ENCODE measurements at regions not wholly inside any gene's neighbourhood (a gene's known extent, or its start where the extent isn't known, plus 50 kb on each side); places are given as distances from the start of the nearest gene placed in this dataset.
A peak's percentile ranks its signal among the peaks of the same experiment; 100 is the strongest.

DNA sequence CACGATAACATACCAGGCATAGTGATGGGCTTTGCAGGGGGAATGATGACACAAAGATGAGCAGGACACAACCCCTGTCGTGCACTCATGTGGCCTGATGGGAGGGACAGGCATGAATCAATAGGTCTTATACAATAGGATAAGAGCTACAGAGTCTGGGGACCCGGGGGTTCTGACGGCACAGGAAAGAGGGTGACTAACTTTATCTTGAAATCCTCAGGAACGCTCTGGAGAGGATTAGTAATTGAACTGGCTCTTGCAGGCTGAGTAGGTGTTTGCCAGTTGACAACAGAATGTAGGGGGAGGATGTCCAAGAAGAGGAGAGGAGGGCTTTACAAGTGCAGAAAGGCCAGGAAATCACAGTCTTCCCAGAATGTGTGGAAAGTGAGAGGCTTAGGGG is 219.9 kb upstream of the ECI2 start:
- DNase-seq (ENCODE audit: low spot score in 2 of 2) = no peak
- Histone ChIP-seq H3K27me3 (no peaks in the 10 kb centered on the region), H3K4me3 (no peak overlapping the region), H3K9me3 (no peaks in the 10 kb centered on the region), H3K27ac (no peak overlapping the region), H3K4me1 (peaks cover 0 to 6% of the 10 kb centered on the region in 2 donors), H3K36me3 (no peaks in the 10 kb centered on the region)
- intact Hi-C loops (cut with DNase I; ENCODE audit: low total_unique reads) = no loop called here
- TF ChIP-seq POLR2AphosphoS5 (IDR thresholded peaks at IDR 0.05) (no peak), POLR2A (IDR thresholded peaks at IDR 0.05) (no peak)
- TF ChIP-seq, protein P1, sequence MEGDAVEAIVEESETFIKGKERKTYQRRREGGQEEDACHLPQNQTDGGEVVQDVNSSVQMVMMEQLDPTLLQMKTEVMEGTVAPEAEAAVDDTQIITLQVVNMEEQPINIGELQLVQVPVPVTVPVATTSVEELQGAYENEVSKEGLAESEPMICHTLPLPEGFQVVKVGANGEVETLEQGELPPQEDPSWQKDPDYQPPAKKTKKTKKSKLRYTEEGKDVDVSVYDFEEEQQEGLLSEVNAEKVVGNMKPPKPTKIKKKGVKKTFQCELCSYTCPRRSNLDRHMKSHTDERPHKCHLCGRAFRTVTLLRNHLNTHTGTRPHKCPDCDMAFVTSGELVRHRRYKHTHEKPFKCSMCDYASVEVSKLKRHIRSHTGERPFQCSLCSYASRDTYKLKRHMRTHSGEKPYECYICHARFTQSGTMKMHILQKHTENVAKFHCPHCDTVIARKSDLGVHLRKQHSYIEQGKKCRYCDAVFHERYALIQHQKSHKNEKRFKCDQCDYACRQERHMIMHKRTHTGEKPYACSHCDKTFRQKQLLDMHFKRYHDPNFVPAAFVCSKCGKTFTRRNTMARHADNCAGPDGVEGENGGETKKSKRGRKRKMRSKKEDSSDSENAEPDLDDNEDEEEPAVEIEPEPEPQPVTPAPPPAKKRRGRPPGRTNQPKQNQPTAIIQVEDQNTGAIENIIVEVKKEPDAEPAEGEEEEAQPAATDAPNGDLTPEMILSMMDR (IDR thresholded peaks at IDR 0.05) = no peak

DNA sequence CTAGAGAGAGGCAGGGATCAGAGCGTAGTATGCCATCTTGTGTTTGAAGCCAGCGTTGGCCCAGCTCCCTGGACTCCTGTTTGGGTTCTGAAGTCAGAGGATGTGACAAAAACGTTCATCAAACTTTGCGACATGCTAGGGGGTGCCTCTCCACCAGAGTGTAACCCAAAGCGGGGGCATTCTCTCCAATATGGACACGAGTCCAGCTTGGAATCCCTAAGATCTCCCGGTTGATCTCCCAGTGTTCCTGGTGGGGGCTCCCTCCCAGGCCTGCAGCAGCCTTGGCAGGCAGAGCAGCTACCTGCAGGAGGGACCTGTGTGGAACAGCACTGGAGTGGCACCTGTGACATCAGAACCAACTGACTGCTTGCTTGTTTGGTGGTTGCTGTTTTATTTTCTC is 218.8 kb upstream of the ECI2 start:
- no peaks in the 10 kb centered on the region for H3K36me3 ChIP-seq
- TF ChIP-seq, protein P1 (IDR thresholded peaks at IDR 0.05) = no peak
- no peak for TF ChIP-seq POLR2A (IDR thresholded peaks at IDR 0.05)
- no peak for TF ChIP-seq POLR2AphosphoS5 (IDR thresholded peaks at IDR 0.05)
- H3K4me1 ChIP-seq = peaks cover 0 to 5% of the 10 kb centered on the region in 2 donors
- no peaks in the 10 kb centered on the region for H3K9me3 ChIP-seq
- no peaks in the 10 kb centered on the region for H3K27me3 ChIP-seq
- intact Hi-C loops (cut with DNase I; ENCODE audit: low total_unique reads) = no loop called here
- DNase-seq (ENCODE audit: low spot score in 2 of 2) = no peak
- H3K27ac ChIP-seq = no peak overlapping the region
- no peak overlapping the region for H3K4me3 ChIP-seq

DNA sequence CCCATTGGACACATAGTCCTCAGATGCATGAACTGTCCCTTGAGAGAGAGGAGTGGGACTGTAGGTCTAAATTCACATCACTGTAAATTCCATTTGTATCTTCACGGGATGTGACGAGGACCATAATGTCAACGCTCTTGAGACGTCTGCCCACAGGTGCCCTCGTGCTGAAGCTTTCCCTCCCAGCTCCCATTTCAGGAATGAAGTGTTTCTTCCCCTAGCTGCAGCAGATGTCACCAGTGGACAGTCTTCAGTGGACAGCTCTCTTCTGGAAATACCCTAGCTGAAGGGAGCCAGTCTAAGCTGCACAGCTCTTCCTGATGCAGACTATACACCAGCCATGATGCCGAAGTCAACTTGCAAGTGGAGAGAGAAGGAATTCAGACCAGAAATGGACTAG is 217.4 kb upstream of the ECI2 start:
- no peak for DNase-seq (ENCODE audit: low spot score in 2 of 2)

DNA sequence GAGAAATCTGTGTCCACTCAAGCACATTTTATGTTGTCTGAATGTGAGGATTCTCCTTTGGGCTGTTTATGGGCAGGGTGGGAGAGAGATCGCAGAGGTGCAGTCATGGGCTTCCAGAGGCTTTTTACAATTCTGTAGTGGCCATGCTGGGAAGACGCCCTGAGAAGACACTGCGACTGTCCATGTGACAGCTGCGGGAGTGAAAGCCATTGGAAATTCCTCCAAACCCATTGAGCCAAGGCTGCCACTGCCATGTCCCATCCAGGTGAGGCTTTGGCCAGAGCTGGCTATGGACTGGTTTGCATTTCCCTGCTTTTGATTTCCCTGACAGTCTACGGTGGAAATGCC is 216.9 kb upstream of the ECI2 start:
- Histone ChIP-seq H3K27ac (peak overlapping the region; percentile 81 to 87), H3K36me3 (no peaks in the 10 kb centered on the region), H3K4me3 (peak overlapping the region; percentile 16 to 66 (median 42)), H3K27me3 (no peaks in the 10 kb centered on the region), H3K9me3 (no peaks in the 10 kb centered on the region), H3K4me1 (peaks cover 0 to 3% of the 10 kb centered on the region in 2 donors)
- intact Hi-C loops (cut with DNase I; ENCODE audit: low total_unique reads) = no loop called here
- TF ChIP-seq, protein P1 (IDR thresholded peaks at IDR 0.05) = no peak
- TF ChIP-seq POLR2A (IDR thresholded peaks at IDR 0.05) (no peak), POLR2AphosphoS5 (IDR thresholded peaks at IDR 0.05) (no peak)
- no peak for DNase-seq (ENCODE audit: low spot score in 2 of 2)

More for the DNA sequence above, 217.4 kb upstream of the ECI2 start:
- peaks cover 0 to 3% of the 10 kb centered on the region in 2 donors for H3K4me1 ChIP-seq
- intact Hi-C loops (cut with DNase I; ENCODE audit: low total_unique reads) = no loop called here
- H3K4me3 ChIP-seq = no peak overlapping the region
- H3K27ac ChIP-seq = peak overlapping the region; percentile 81 to 87
- no peaks in the 10 kb centered on the region for H3K27me3 ChIP-seq
- TF ChIP-seq, protein P1 (IDR thresholded peaks at IDR 0.05) = no peak
- no peaks in the 10 kb centered on the region for H3K9me3 ChIP-seq
- no peaks in the 10 kb centered on the region for H3K36me3 ChIP-seq

DNA sequence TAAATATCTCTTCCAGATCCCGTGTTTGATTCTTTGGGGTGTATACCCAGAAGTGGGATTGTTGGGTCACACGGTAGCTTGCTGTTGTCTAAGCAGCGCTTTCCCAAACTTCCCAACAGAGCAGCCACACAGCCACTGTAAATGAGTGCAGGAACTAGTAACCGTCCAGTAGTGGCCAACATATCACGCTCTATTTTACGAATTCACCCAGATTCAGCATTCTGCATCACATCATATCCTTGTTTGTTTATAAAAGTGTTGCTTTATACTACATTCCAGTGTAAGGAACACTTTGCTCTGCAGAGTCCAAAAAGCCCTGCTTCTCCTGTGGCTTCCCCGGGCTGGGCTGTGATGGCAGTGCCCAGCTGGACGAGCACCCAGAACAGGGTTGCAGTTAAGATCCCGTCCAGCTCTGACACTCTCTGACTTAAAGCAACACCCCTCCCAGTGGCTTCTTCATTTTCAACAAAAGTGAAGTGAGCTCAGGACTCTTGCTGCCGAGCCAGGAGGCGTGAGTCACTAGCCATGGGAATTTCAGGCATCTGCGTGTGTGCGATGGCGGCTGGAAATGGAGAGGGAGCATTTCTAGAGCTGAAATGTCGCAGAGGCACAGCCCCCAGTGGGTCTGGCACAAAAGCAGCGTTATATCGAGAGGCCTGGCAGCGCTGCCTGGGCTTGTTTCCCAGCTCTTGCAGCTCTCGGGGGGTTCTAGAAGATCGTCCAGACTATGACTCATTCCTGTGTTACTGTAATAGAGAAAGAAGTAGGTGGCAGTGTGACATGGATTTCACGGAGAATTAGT is 216.3 kb upstream of the ECI2 start:
- DNase-seq (ENCODE audit: low spot score in 2 of 2) = peak; percentile 49 to 56
- H3K9me3 ChIP-seq = no peaks in the 10 kb centered on the region
- H3K4me1 ChIP-seq = peaks cover 0 to 3% of the 10 kb centered on the region in 2 donors
- TF ChIP-seq POLR2AphosphoS5 (IDR thresholded peaks at IDR 0.05) = peak in 2 of 3 donors; percentile 35 to 42
- TF ChIP-seq, protein P1 (IDR thresholded peaks at IDR 0.05) = no peak
- no peaks in the 10 kb centered on the region for H3K36me3 ChIP-seq
- intact Hi-C loops (cut with DNase I; ENCODE audit: low total_unique reads) = no loop called here
- H3K27me3 ChIP-seq = no peaks in the 10 kb centered on the region
- peak overlapping the region; percentile 81 to 87 for H3K27ac ChIP-seq
- peak overlapping the region; percentile 16 to 66 (median 42) for H3K4me3 ChIP-seq

All from breast epithelium (tissue), 4 donors.